ENCODE measurements at regions not wholly inside any gene's neighbourhood (a gene's known extent, or its start where the extent isn't known, plus 50 kb on each side); places are given as distances from the start of the nearest gene placed in this dataset.

GRCh38 chr12:111173836-111174235, 195.1 kb downstream of the PHETA1 start:
- no peak for DNase-seq

- no peak for DNase-seq
Observed at GRCh38 chr12:111173391-111173790, 195.5 kb downstream of the PHETA1 start.

DNA sequence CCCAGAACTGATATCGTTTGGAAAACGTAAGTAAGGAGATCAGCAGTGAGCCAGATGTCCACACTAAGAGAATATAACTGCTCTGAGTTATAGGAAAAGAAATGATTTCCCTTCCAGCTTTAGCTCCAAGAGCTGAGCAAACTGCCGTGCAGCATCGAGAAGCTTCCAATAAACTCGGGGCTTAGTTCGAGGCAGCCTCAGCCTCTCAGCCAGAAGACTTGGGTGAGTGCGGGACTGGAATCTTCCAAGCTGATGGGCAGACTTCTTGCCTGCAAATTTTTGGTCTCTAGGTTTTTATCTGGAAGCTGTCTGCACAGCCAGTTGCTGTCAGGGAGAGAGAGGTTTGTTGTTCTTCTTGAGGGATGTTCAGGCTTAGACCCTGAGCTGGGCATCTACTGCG, 196.1 kb downstream of the PHETA1 start:
- DNase-seq = no peak

GRCh38 chr12:111171832-111172231, 197.1 kb downstream of the PHETA1 start:
- DNase-seq = no peak

DNA sequence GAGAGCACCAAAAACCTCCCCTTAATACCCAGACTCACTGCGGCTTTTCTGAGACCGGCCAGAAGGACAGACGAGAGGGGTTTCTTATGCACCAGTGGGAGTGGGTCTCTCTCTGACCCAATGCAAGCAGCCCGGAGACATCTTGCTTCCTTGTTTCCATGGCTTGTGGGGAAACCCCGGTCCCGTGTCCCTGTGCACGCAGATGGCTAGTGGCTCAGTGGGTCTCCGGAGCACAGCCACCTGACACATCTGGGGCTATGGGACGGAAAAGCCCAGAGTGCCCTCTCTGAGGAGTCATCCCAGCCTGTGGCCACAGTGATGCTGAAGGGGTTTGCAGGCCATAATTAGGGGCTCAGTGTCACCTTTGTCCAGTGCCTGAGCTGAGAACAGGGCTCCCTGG, 197.6 kb downstream of the PHETA1 start:
- no peak for DNase-seq

DNA sequence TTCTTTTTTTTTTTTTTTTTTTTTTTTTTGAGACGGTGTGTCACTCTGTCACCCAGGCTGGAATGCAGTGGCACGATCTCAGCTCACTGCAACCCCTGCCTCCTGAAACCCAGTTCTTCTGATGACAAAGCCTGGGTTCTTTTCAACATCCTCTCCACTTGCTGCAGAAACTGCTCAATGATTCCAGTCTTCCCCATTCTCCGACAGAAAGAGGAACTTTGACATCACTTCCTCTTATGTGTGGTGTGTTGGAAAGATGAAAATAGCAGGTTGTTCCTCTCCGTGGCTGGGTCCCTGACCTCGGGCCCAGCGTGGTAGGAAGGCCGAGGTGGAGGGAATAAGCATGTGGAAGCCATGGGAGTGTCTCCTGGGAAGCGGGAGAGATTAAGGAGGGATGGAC, 198.4 kb downstream of the PHETA1 start:
- DNase-seq = no peak

DNA sequence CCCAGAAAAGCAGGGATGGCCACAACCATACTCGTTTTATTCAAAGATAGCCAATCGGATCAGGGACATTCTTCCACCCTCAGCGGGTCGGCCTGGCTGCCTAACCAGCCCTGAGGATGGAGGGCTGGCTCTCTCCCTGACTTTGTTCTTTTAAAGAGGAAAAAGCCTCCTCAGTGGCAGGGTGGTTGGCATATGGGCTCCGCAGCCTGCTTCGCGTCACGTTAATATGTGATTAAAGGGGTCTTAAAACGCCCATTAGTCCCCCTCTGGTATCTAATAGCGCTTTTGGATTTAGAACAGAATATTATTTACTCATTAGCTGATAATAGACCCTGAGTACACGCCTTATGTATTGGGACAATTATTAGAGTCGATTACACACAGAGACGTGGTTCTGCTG, 199.4 kb downstream of the PHETA1 start:
- DNase-seq = no peak

GRCh38 chr12:111169032-111169431, 199.9 kb downstream of the PHETA1 start:
- DNase-seq = no peak

DNA sequence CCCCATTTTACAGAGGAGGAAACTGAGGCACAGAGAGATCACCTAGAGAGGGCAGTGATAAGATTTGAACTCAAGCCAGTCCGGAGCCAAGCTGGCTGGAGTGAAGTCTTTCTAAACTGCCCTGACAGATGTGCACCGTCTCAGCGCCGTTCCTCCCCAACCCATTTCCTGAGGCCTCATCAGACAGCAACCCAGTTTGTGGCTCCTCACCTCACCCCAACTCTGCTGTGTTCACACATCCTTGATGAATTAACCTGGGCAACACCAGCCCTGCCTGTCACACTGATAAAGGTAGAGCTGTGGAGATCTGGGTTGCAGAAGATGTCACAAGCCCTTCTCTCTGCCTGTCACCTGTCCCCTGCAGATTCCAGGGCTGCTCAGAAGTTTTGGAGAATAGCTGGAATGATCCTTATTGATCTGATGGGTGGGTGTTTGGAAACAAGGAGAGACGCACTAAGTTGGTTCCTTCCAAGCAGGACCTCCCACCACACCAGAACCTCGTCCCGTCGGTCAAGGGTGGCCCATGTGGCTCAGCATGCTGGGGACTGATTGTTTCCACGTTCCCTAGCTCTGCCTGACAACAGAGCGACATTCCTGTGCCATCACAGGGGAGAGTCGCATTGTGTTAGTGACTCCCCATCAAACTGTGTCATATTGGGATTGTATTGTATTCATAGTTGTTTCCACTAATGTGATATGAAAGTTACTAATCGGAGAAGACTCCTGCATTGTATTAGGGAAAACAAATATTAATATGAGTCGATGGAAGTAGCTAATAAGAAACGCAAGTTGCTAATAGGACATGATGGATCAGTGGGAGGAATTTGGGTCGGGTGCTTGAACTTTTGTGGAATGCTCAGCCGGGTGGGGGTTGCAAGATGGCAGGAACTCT, 200.6 kb downstream of the PHETA1 start:
- no peak for DNase-seq

GRCh38 chr12:111166779-111167540, 201.9 kb downstream of the PHETA1 start:
- DNase-seq = peak; percentile 22

GRCh38 chr12:111164833-111165525, 203.9 kb downstream of the PHETA1 start:
- no peak for DNase-seq

- DNase-seq = no peak
Observed at GRCh38 chr12:111163422-111163821, 205.5 kb downstream of the PHETA1 start.

DNA sequence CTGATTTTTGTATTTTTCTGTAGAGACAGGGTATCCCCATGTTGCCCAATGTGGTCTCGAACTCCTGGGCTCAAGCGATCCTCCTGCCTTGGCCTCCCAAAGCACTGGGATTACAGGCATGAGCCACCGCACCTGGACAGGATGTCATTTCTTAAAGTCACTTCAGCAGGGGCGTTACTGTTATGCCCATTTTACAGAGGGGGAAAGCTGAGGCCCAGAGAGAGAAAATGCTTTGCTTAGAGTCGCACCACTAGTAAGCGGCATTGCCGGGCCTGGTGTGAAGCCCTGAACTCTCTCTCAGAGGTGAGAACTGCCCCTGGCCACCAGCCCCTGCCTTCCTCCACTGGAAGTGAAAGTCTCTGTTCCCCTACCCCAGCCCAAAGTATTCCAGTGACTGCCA, 207.0 kb downstream of the PHETA1 start:
- no peak for DNase-seq

- no peak for DNase-seq
Observed at GRCh38 chr12:111160350-111161241, 208.3 kb downstream of the PHETA1 start.

GRCh38 chr12:111158992-111159391, 209.9 kb downstream of the PHETA1 start:
- DNase-seq = no peak

GRCh38 chr12:111157486-111157885, 211.4 kb downstream of the PHETA1 start:
- no peak for DNase-seq

GRCh38 chr12:111156304-111156703, 212.6 kb downstream of the PHETA1 start:
- no peak for DNase-seq

GRCh38 chr12:111155521-111155920, 213.4 kb downstream of the PHETA1 start:
- DNase-seq = no peak

DNA sequence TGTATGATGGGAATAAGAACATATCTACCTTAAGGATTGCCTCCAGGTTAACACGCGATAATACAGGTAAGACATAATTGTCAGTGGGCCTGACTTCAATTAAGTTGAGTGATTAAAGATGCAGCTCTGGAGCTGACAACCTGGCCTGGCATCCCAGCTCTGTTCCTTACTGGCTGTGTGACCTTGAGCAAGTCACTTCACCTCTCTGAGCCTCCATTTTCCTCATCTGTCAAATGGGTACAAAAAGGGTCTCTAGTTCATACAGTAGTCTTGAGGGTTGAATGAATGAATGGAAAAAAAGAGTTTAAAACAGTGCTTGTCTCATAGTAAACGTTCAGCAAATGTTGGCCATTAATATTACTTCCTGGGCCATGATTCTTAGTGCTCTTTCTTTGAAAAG, 213.9 kb downstream of the PHETA1 start:
- no peak for DNase-seq

DNA sequence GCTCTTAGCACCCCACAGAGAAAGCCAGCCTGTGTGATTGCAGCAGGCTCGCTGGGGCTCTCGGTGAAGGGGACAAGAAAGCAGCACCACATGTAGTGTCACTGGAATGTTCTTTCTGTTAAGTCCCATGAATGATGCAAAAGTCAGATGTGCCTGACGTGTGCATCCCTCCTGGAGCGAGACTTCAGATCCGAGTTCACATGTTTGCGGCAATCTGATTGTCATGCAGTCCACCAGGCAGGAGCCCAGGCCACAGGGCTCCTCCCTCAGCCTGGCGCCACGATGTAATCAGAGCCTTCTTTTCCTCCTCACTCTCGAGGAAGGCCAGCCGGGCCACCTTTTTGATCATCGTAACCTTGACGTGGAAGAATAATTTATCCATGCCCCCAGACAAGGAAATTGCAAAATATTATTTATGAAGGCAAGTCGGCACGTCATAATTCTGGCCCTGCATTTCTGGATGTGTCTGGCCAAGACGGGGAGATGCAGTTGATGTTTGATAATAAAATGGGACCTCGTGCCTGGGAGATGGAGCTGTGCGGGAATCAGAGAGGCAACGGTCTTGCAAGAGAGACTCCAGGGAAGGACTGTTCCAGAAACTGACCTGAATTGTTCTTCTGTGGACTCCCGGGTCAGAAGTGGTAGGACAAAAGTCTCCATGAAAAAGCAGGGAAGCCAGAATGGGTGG, 214.6 kb downstream of the PHETA1 start:
- DNase-seq = no peak

DNA sequence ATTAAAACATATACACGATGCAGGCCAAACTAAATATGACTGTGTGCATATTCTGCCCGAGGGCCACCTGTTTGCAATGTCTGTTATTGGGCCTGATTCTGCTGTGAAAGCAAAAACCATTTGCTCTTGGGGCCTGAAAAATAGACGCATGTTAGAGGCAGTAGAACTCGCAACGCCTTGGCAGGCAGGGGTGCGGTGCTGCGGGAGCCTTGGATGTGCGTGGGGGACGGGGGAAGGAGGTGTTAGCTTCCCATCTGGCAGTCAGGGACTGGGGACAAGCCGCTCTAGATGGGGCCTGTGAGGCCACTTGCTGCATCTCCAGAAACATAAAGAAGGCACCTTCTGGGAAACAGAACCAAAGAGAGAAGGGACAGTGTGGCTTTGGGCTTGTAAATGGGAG, 216.3 kb downstream of the PHETA1 start:
- no peak for DNase-seq

All from hindlimb muscle (tissue), 1 donor.